GM12891 (cell line): ENCODE measurements at regions not wholly inside any gene's neighbourhood (a gene's known extent, or its start where the extent isn't known, plus 50 kb on each side); places are given as distances from the start of the nearest gene placed in this dataset.

Experiments
- POLR2A ChIP-seq: IDR thresholded peaks from 2 replicates; pipeline ENCODE4 v1.6.1; 2011; ENCODE audit warnings: low read depth, low read length, control low read depth
- POLR2AphosphoS5 ChIP-seq: IDR thresholded peaks from 2 replicates; pipeline ENCODE4 v1.6.1; 2011; ENCODE audit warnings: low read depth, low read length, control low read depth
- SPI1 ChIP-seq: IDR thresholded peaks from 2 replicates; pipeline ENCODE4 v1.6.1; 2011; ENCODE audit warnings: low read depth, low read length, control low read depth
- TAF1 ChIP-seq: IDR thresholded peaks from 2 replicates; pipeline ENCODE4 v1.6.1; 2011; ENCODE audit warnings: low read depth, low read length, control low read depth

DNA sequence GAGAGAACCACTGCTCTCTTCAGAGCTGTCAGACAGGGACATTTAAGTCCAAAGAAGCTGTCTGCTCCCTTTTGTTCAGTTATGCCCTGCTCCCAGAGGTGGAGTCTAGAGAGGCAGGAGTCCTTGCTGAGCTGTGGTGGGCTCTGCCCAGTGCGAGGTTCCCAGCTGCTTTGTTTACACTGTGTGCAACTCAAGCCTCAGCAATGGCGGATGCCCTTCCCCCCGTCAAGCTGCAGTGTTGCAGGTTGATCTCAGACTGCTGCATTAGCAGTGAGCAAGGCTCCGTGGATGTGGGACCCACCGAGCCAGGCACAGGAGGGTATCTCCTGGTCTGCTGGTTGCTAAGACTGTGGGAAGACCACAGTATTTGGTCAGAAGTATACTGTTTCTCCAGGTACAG, 438.9 kb downstream of the ARL4A start:
- TF ChIP-seq POLR2AphosphoS5 (no peak), TAF1 (no peak), SPI1 (no peak), POLR2A (no peak)
